ENCODE measurements at regions not wholly inside any gene's neighbourhood (a gene's known extent, or its start where the extent isn't known, plus 50 kb on each side); places are given as distances from the start of the nearest gene placed in this dataset.

GRCh38 chr9:19926774-19927173 lies 137.9 kb upstream of the SLC24A2 start:
- peaks cover 7% of the 10 kb centered on the region for H3K27me3 ChIP-seq (ENCODE audit: insufficient read depth, low read length)
- H3K27ac ChIP-seq (ENCODE audit: low read depth, low read length) = no peak overlapping the region
- no peaks in the 10 kb centered on the region for H4K20me1 ChIP-seq (ENCODE audit: insufficient read depth, low read length)
- H3K9me3 ChIP-seq (ENCODE audit: low read depth, low read length) = no peaks in the 10 kb centered on the region
- no peaks in the 10 kb centered on the region for H3K36me3 ChIP-seq (ENCODE audit: insufficient read depth, low read length)
- TF ChIP-seq, protein P1, sequence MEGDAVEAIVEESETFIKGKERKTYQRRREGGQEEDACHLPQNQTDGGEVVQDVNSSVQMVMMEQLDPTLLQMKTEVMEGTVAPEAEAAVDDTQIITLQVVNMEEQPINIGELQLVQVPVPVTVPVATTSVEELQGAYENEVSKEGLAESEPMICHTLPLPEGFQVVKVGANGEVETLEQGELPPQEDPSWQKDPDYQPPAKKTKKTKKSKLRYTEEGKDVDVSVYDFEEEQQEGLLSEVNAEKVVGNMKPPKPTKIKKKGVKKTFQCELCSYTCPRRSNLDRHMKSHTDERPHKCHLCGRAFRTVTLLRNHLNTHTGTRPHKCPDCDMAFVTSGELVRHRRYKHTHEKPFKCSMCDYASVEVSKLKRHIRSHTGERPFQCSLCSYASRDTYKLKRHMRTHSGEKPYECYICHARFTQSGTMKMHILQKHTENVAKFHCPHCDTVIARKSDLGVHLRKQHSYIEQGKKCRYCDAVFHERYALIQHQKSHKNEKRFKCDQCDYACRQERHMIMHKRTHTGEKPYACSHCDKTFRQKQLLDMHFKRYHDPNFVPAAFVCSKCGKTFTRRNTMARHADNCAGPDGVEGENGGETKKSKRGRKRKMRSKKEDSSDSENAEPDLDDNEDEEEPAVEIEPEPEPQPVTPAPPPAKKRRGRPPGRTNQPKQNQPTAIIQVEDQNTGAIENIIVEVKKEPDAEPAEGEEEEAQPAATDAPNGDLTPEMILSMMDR (IDR thresholded peaks at IDR 0.05; ENCODE audit: extremely low read depth, low read depth, low read length) = no peak
- H3K4me2 ChIP-seq (ENCODE audit: insufficient read depth, low read length) = peak overlapping the region; percentile 92
- no peak overlapping the region for H2AFZ ChIP-seq (ENCODE audit: low read length)
- no peak overlapping the region for H3K4me3 ChIP-seq (ENCODE audit: insufficient read depth, low read length)
- no peak for DNase-seq (ENCODE audit: insufficient read length, low spot score, missing footprints)
- no peaks in the 10 kb centered on the region for H3K79me2 ChIP-seq (ENCODE audit: insufficient read depth, low read length)
- no peaks in the 10 kb centered on the region for H3K4me1 ChIP-seq (ENCODE audit: insufficient read depth, low read length)

DNA sequence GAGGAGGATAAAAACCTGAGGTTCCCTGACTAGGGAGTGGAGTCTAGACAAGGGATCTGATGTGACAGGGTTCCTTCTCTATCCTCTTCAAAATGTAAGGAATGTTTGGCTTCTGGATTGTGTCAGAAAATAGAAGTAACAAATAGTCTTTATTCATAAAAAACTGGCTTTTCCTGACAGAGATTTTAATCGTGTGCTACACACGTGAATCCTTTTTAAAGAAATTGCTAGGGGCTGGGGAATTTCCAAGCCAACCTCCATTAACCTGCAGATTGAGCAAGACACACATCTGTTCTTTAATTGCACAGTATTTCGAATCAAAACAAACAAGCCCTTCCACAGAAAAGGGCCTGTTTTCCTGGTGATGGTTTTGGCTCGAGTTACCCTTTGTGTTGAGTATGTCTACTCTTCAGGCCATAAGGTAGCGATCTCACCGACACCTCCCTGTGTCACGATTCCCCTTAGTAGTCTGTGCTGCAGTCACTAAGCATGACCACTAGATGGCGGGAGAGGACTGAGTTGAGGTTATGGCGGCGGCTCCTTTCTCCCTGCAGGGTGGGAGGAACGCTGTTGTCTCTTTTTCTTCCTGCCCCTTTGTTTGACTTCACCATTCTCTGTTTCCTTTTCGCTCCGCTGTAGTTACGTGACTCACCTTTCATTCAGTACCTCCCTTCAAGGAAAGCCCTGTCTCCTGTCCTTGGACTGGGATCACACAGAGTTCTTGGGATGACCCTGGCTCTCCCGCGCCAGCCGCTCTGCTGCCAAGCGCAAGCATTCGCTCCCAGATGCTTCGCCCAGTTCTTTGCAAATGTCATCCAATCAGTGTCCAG lies 137.1 kb upstream of the SLC24A2 start:
- no peak overlapping the region for H3K27ac ChIP-seq (ENCODE audit: low read depth, low read length)
- H3K79me2 ChIP-seq (ENCODE audit: insufficient read depth, low read length) = no peaks in the 10 kb centered on the region
- TF ChIP-seq, protein P1 (IDR thresholded peaks at IDR 0.05; ENCODE audit: extremely low read depth, low read depth, low read length) = peak; percentile 98
- DNase-seq (ENCODE audit: insufficient read length, low spot score, missing footprints) = peak; percentile 86
- H2AFZ ChIP-seq (ENCODE audit: low read length) = peak overlapping the region; percentile 96
- no peaks in the 10 kb centered on the region for H4K20me1 ChIP-seq (ENCODE audit: insufficient read depth, low read length)
- no peaks in the 10 kb centered on the region for H3K4me1 ChIP-seq (ENCODE audit: insufficient read depth, low read length)
- peak overlapping the region; percentile 70 for H3K4me3 ChIP-seq (ENCODE audit: insufficient read depth, low read length)
- no peaks in the 10 kb centered on the region for H3K9me3 ChIP-seq (ENCODE audit: low read depth, low read length)
- H3K27me3 ChIP-seq (ENCODE audit: insufficient read depth, low read length) = peaks cover 7% of the 10 kb centered on the region
- H3K36me3 ChIP-seq (ENCODE audit: insufficient read depth, low read length) = no peaks in the 10 kb centered on the region
- H3K4me2 ChIP-seq (ENCODE audit: insufficient read depth, low read length) = peak overlapping the region; percentile 92

DNA sequence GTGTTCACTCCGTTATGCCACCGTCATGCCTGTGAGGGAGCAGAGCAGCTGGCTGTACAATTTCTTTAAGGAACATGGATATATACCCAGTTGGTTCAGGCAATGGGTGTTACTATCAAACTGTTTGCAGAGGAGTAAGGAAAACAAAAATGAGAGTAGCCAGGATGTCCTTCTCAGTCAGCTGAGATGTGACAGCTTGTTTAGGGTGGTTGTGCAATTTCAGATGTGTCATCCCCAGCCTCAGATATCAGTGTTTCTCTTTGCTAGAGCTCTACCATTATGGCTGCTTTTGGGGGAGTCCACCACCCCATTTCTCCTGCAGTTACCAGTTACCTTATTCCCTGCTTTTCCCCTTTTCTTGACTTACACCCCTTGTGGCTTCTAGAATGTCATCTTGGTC lies 135.2 kb upstream of the SLC24A2 start:
- H2AFZ ChIP-seq (ENCODE audit: low read length) = no peak overlapping the region
- H3K4me2 ChIP-seq (ENCODE audit: insufficient read depth, low read length) = no peak overlapping the region
- TF ChIP-seq, protein P1 (IDR thresholded peaks at IDR 0.05; ENCODE audit: extremely low read depth, low read depth, low read length) = no peak
- no peaks in the 10 kb centered on the region for H3K4me1 ChIP-seq (ENCODE audit: insufficient read depth, low read length)
- no peak overlapping the region for H3K4me3 ChIP-seq (ENCODE audit: insufficient read depth, low read length)
- no peaks in the 10 kb centered on the region for H4K20me1 ChIP-seq (ENCODE audit: insufficient read depth, low read length)
- no peaks in the 10 kb centered on the region for H3K36me3 ChIP-seq (ENCODE audit: insufficient read depth, low read length)
- H3K27ac ChIP-seq (ENCODE audit: low read depth, low read length) = no peak overlapping the region
- no peaks in the 10 kb centered on the region for H3K79me2 ChIP-seq (ENCODE audit: insufficient read depth, low read length)
- DNase-seq (ENCODE audit: insufficient read length, low spot score, missing footprints) = no peak
- H3K9me3 ChIP-seq (ENCODE audit: low read depth, low read length) = no peaks in the 10 kb centered on the region
- peaks cover 7% of the 10 kb centered on the region for H3K27me3 ChIP-seq (ENCODE audit: insufficient read depth, low read length)

DNA sequence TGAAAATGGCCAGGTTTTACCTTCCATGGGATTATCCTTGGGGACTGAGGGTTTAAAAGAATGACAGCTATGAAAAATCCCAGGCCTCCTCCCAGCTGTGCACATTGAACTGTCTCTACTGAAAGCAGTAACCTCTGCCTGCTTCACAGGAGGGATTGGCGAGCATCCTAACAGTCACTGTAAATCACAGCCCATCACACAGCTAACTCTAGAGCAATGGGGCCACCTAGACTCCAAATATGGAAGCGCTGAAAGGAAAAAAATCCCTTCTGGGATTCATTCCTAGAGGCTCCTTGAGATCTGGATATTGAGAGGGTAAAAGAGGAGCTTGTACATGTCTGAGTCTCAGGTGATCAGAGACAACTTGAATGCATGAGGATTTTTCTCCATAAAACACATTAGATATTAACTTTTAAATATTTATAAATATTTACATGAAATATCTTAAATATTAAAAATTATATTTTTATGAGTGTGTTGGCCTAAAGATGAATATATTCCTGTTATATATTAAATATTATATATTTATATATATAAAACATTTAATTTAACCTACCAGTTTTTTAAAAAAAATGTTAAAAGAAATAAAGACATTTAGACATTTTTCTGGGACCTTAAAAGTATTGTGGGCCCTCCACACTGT lies 133.8 kb upstream of the SLC24A2 start:
- Histone ChIP-seq H2AFZ (ENCODE audit: low read length) (no peak overlapping the region), H3K4me2 (ENCODE audit: insufficient read depth, low read length) (no peak overlapping the region), H3K4me1 (ENCODE audit: insufficient read depth, low read length) (no peaks in the 10 kb centered on the region), H3K27ac (ENCODE audit: low read depth, low read length) (no peak overlapping the region), H3K27me3 (ENCODE audit: insufficient read depth, low read length) (peaks cover 16% of the 10 kb centered on the region), H4K20me1 (ENCODE audit: insufficient read depth, low read length) (no peaks in the 10 kb centered on the region), H3K79me2 (ENCODE audit: insufficient read depth, low read length) (no peaks in the 10 kb centered on the region), H3K36me3 (ENCODE audit: insufficient read depth, low read length) (no peaks in the 10 kb centered on the region), H3K4me3 (ENCODE audit: insufficient read depth, low read length) (no peak overlapping the region), H3K9me3 (ENCODE audit: low read depth, low read length) (no peaks in the 10 kb centered on the region)
- TF ChIP-seq, protein P1 (IDR thresholded peaks at IDR 0.05; ENCODE audit: extremely low read depth, low read depth, low read length) = peak; percentile 66
- DNase-seq (ENCODE audit: insufficient read length, low spot score, missing footprints) = peak; percentile 87
